GM21423 (cell line): ENCODE measurements at regions not wholly inside any gene's neighbourhood (a gene's known extent, or its start where the extent isn't known, plus 50 kb on each side); places are given as distances from the start of the nearest gene placed in this dataset.
"Not testable (repeated sequence)": the region's sequence is repeated elsewhere in the genome, so short reads cannot be mapped to it uniquely, and the experiment has no call there.

Source experiments
- ATAC-seq: cut with Tn5 transposase; IDR thresholded peaks from one replicate; pipeline ENCODE4 v1.9.1; 2021; ENCODE audit warnings: mild to moderate bottlenecking, moderate library complexity; ENCODE audit not compliant: unreplicated experiment

GRCh38 chr4:141340458-141340857 is 119.8 kb downstream of the ZNF330 start:
- ATAC-seq, result no peak

DNA sequence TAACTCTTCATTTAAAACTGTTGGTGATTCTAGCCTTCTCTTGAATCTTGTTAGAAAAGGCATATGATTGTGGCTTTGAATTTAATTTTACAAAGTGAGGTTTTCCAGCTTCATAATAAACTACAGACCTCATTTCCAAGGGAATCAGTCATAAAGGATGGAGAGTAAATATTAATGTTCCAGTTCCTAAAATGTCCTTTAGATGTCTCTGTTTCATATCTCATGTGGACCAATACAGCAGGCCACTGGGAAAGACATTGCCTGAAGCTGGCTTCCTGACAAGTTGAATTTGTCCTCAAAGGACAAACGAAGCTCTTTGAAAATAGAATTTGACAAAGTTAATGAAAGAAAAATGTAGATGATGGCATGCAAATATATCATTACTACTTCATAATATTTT is 125.4 kb downstream of the ZNF330 start:
- ATAC-seq, result no peak

- no peak for ATAC-seq
Observed at GRCh38 chr4:141347684-141348083, 127.0 kb downstream of the ZNF330 start.

DNA sequence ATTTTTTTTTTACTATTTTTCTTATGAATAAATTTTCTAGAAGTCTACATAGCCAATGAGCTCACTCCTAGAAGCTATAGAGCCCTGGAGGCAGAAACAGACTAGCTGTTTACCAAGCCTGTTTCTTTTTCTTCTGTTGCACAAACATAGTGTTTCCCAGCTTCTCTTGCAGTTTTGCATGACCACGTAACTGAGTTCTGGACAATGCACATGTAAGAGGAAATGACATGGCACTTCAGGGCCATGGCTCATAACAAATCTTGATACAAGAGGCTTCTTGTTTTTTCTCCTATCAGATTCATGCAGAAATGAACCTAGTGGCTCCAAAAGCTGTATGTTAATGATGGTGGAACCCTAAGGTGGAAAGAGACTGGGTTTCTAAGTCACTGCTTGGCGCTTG is 127.4 kb downstream of the ZNF330 start:
- ATAC-seq, result no peak

- no peak for ATAC-seq
Observed at GRCh38 chr4:141348573-141348972, 127.9 kb downstream of the ZNF330 start.

GRCh38 chr4:141349236-141349635 is 128.5 kb downstream of the ZNF330 start:
- ATAC-seq, result no peak

DNA sequence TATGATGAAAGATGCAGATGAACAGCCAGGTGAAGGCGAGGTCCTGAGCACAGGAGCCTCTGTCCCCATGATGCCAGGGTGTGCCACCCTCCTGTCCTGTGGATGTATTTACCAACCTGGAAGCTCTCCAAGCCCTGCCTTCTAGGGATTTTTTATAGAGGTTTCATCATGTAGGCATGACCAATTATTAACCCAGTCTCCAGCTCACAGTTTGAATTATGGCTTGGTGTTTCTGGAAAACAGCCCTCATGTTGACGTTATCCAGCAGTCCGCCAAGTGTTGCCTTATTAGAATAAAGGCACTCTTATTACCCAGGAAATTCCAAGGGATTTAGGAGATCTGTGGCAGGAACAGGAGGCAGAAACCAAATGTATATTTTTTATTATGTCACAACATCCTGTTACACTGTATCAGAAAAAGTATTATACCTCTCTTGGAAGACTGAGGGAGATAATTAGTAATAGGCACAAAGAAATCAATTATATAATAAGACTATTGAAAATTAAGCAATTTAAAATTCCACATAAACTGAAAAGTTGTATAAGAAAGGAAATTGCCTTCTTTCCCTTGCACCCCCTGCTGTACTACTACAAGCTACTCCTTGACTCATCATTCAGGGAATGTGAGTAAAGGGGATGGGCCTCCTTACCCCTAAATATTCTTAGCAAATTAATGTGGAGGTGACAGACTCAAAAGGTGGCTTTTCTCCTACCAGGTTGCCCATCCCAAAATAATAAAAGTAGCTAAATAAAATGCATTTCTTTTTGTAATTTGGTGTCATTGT is 129.6 kb downstream of the ZNF330 start:
- no peak for ATAC-seq

DNA sequence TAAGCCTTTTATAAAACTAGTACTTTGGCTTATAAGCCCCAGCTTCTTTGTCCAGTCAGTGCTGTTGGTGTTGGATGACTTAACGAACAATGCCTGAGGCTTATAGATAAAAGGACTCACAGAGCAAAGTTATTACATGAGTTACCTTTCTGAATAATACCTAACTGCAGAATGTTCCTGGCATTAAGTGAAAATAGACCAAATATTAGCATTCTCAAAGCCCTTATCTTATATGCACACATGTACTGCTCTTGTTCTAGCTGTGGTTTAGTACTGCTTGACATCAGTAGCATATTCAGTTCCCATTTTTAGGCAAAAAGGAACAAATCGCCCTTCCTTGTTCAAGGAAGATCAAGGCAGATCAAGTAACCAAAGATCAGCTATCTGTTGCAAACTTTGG is 131.6 kb downstream of the ZNF330 start:
- no peak for ATAC-seq

GRCh38 chr4:141352909-141353525 is 132.3 kb downstream of the ZNF330 start:
- no peak for ATAC-seq

DNA sequence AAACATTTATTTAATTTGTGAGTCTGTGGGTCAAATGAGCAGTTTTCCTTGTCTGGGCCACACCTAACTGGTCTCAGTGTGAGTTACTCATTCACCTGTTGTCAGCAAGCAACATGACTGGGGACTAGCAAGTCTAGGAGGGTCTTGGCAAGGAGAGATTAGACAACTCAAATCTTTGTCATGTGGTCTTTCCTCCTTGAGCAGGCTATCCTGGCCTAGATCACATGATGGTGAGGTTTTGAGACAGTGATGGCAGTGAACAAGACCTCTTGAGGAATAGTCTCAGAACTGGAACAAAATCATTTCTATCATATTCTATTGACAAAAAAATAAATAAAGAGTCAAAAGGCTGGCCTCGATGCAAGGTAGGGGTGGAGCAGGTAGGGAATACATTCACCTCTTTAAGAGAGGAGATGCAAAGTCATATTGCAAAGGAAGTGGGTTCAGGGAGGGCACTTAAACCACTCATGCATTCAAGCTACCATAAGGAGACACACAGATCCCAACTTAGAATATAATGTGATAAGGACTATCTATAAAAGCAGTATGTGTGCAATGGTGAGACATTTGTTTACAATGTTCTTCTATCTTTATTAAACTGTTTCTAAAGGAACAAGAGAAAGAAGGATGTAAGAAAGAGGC is 135.7 kb downstream of the ZNF330 start:
- no peak for ATAC-seq

DNA sequence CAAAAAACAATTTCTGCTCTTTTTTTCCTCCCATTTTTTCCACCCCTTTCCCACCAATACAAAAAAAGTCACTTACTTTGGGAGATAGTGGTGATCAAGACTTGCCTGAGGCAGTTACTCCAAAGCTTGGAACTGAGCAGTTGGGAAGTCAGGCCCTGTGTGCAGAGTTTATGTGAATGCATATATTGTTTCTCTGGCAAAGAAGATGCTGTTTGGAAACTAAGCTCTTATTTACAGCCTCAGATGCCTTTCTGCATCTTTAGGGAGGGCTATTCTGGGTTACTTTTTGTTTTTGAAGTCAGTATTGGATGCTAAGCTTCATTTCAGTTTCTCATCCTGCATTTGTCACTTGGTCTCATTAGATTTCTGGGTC is 136.3 kb downstream of the ZNF330 start:
- no peak for ATAC-seq

DNA sequence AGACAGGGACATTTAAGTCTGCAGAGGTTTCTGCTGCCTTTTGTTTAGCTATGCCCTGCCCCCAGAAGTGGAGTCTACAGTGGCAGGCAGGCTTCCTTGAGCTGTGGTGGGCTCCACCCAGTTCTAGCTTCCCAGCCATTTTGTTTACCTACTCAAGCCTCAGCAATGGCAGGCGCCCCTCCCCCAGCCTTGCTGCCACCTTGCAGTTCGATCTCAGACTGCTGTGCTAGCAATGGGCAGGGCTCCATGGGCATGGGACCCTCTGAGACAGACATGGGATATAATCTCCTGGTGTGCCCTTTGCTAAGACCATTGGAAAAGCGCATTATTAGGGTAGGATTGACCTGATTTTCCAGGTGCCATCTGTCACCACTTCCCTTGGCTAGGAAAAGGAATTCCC is 147.5 kb downstream of the ZNF330 start:
- ATAC-seq, result not testable (repeated sequence)

DNA sequence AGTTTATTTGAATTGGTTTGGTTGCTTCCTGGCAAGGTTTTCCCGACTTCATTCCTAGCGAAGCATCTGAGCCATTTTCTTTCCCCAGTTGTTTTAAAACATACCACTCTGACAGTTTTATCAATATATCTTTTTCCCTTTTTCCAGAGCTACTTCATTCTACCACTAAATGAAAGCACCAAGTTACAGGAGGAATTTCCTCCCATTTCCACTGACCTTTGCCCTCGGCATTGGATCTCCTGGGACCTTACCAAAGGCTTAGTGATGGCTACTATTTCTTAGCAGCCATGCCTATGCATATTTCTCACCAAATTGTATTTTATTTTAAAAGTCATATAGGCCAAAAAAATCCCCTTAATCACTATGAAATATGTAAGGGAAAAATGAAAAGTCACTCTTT is 150.5 kb downstream of the ZNF330 start:
- ATAC-seq, result no peak

- ATAC-seq, result no peak
Observed at GRCh38 chr4:141375855-141376254, 155.2 kb downstream of the ZNF330 start.

- ATAC-seq, result no peak
Observed at GRCh38 chr4:141376769-141377168, 156.1 kb downstream of the ZNF330 start.

DNA sequence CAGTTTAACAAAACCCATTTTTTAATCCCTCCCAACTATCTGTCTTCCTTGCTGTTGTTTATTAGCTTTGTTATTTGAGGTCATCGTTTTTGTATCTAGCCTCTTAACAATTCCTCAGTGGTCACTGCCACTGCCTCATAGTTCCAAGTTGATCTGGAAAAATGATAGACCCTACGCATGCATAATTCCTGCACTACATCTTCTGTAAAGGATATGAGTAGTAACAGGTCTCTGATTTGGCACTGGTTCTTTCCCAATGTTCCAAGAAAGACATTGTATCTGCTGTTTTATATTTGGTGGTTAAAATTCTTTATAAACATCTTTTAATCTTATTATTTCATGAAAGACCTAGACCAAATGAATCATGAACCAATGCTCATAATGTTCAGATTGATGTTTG is 166.6 kb downstream of the ZNF330 start:
- no peak for ATAC-seq

GRCh38 chr4:141388481-141388880 is 167.8 kb downstream of the ZNF330 start:
- ATAC-seq, result no peak

- no peak for ATAC-seq
Observed at GRCh38 chr4:141389649-141390048, 169.0 kb downstream of the ZNF330 start.

GRCh38 chr4:141390571-141390970 is 169.9 kb downstream of the ZNF330 start:
- ATAC-seq, result no peak

- no peak for ATAC-seq
Observed at GRCh38 chr4:141391293-141391692, 170.6 kb downstream of the ZNF330 start.

DNA sequence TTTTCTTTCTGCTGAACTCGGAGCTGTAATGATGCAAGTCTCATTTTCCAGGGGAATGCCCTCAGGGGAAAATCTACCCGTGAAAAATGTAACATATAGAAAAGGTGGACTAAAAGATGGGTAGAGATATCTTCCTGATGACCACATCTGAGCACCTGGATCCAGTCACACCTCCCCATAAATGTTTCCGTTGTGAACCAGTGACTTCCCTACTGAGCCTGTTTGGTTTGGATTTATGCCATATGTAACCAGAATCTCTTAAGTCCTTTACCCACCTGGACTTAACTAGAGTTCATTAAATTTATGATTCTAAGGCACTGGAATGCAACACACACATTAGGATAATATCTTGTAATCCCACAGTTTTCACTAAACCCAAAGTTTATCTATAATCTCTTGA is 171.1 kb downstream of the ZNF330 start:
- no peak for ATAC-seq

- ATAC-seq, result no peak
Observed at GRCh38 chr4:141395246-141395830, 174.6 kb downstream of the ZNF330 start.
